Endothelial cell of umbilical vein (primary cell): ENCODE measurements at regions not wholly inside any gene's neighbourhood (a gene's known extent, or its start where the extent isn't known, plus 50 kb on each side); places are given as distances from the start of the nearest gene placed in this dataset.

ENCODE experiments used
- BruUV-seq: library from RNA; stranded (reverse); fragments of 400-500 nt; replicated peaks from 2 replicates; lab custom pipeline; 2021; lab: Mats Ljungman, UMichigan
- CTCF ChIA-PET: fragments of 300-600, 350-600 bp; sonication (Branson Sonifier 250); formaldehyde crosslinking; loops from one replicate; lab custom pipeline; 2021; ENCODE audit warnings: antibody characterized with exemption, inconsistent platforms; lab: Charles Lee
- POLR2A ChIA-PET: fragments of 300-600, 350-600 bp; sonication (Branson Sonifier 250); formaldehyde crosslinking; loops from one replicate; lab custom pipeline; 2021; ENCODE audit warnings: antibody characterized with exemption, inconsistent platforms; lab: Charles Lee
- DNase-seq: peaks from one replicate; pipeline ENCODE4 v3.0.0-alpha.2; 2011; ENCODE audit warnings: low read depth, low spot score
- FAIRE-seq: peaks from 2 replicates; lab custom pipeline; 2011; peaks lifted over from hg19 to GRCh38; lab: Jason Lieb, UNC
- H2AFZ ChIP-seq: 2 replicates; pipeline ENCODE4 v1.6.0; 2012; ENCODE audit warnings: low read depth, low read length, control low read depth, inconsistent platforms
- H3K27ac ChIP-seq: 2 replicates; pipeline ENCODE4 v1.5.1; 2011; ENCODE audit warnings: low read depth, mild to moderate bottlenecking, control low read depth, low read length, moderate library complexity; ENCODE audit not compliant: insufficient read depth
- H3K27me3 ChIP-seq, 2 experiments: 2 replicates each; pipeline versions ENCODE4 v1.6.0 to v1.6.1; 2011; ENCODE audit warnings: low read length in 2 of 2, mixed read lengths in 1 of 2; ENCODE audit not compliant: control insufficient read depth in 2 of 2, insufficient read depth in 2 of 2
- H3K36me3 ChIP-seq, 2 experiments: 2 replicates in 1 of 2; 3 replicates in 1 of 2; pipeline ENCODE4 v1.5.1; 2011; ENCODE audit warnings: low read length in 2 of 2, mild to moderate bottlenecking in 1 of 2, moderate library complexity in 1 of 2; ENCODE audit not compliant: control insufficient read depth in 2 of 2, insufficient read depth in 2 of 2; ENCODE audit errors: extremely low read depth in 1 of 2
- H3K4me1 ChIP-seq: 3 replicates; pipeline ENCODE4 v1.5.1; 2011; ENCODE audit warnings: mild to moderate bottlenecking, low read length; ENCODE audit not compliant: control insufficient read depth, insufficient read depth; ENCODE audit errors: extremely low read depth
- H3K4me2 ChIP-seq: 2 replicates; pipeline ENCODE4 v1.6.1; 2011; ENCODE audit warnings: low read length, control low read depth, mixed read lengths; ENCODE audit not compliant: insufficient read depth
- H3K4me3 ChIP-seq, 3 experiments: fragments of 200-600 bp in 1 of 3; sonication (generic), shearing (Covaris generic) in 1 of 3; replicated peaks in 1 of 3; 2 replicates each; pipeline ENCODE4 v1.5.1; 2011 to 2016; ENCODE audit warnings: control low read depth in 3 of 3, low read length in 3 of 3, mild to moderate bottlenecking in 2 of 3, inconsistent platforms in 1 of 3, low read depth in 1 of 3, moderate library complexity in 1 of 3; ENCODE audit not compliant: insufficient read depth in 1 of 3
- H3K79me2 ChIP-seq: 2 replicates; pipeline ENCODE4 v1.6.0; 2012; ENCODE audit warnings: low read length, inconsistent platforms; ENCODE audit not compliant: control insufficient read depth, insufficient read depth
- H3K9ac ChIP-seq: replicated peaks from 2 replicates; pipeline ENCODE3; 2011; ENCODE audit warnings: low read length, control low read depth; ENCODE audit not compliant: insufficient read depth; ENCODE audit errors: extremely low read depth
- H3K9me1 ChIP-seq: replicated peaks from 3 replicates; pipeline ENCODE4 v1.6.0; 2011; ENCODE audit warnings: mild to moderate bottlenecking, low read length; ENCODE audit not compliant: control insufficient read depth, insufficient read depth; ENCODE audit errors: extremely low read depth
- H3K9me3 ChIP-seq: replicated peaks from 2 replicates; pipeline ENCODE4 v1.5.1; 2012; ENCODE audit warnings: low read length, inconsistent platforms; ENCODE audit not compliant: control insufficient read depth, insufficient read depth
- H4K20me1 ChIP-seq: replicated peaks from 2 replicates; pipeline ENCODE3; 2011; ENCODE audit warnings: mild to moderate bottlenecking, low read length; ENCODE audit not compliant: control insufficient read depth, insufficient read depth; ENCODE audit errors: extremely low read depth
- CTCF ChIP-seq, 2 donors: IDR thresholded peaks; 1 replicate in 1 of 2; 2 replicates in 1 of 2; pipeline ENCODE4 v1.5.1; 2011; ENCODE audit warnings: low read length in 2 of 2, mild to moderate bottlenecking in 2 of 2, moderate library complexity in 2 of 2, control low read depth in 1 of 2, inconsistent platforms in 1 of 2, low read depth in 1 of 2; ENCODE audit not compliant: insufficient read depth in 1 of 2; ENCODE audit errors: extremely low read depth in 1 of 2
- GATA2 ChIP-seq: IDR thresholded peaks from 2 replicates; pipeline ENCODE4 v1.7.0; 2011; ENCODE audit warnings: low read depth, mild to moderate bottlenecking, moderate library complexity, mixed read lengths, low read length; ENCODE audit not compliant: insufficient read length, insufficient read depth
- MAX ChIP-seq: IDR thresholded peaks from 2 replicates; pipeline ENCODE4 v1.6.1; 2011; ENCODE audit not compliant: insufficient read depth, insufficient read length
- POLR2A ChIP-seq: IDR thresholded peaks from 2 replicates; pipeline ENCODE4 v1.6.1; 2012; ENCODE audit warnings: low read depth, mild to moderate bottlenecking, control low read depth, low read length
- POLR2AphosphoS5 ChIP-seq: IDR thresholded peaks from 2 replicates; pipeline ENCODE4 v1.6.1; 2012; ENCODE audit warnings: low read depth, mild to moderate bottlenecking, control low read depth, low read length, moderate library complexity; ENCODE audit not compliant: insufficient read depth
- dilution Hi-C: fragments of 300-500 bp; cut with MboI; formaldehyde crosslinking; loops from one replicate; pipeline ENCODE4 v1.15.0; 2019; ENCODE audit warnings: low sequenced_read_pairs; ENCODE audit not compliant: extremely low pct_ligation_motif_present
- intact Hi-C: fragments of 100-400 bp; cut with micrococcal nuclease; formaldehyde crosslinking; loops from one replicate; pipeline ENCODE4 v1.10.0; 2022

GRCh38 chr16:65314627-65315008, 192.8 kb upstream of the CDH11 start:
- Histone ChIP-seq H3K27me3 (no peaks in the 10 kb centered on the region), H3K27ac (no peak overlapping the region), H3K4me3 (no peak overlapping the region), H3K4me1 (no peaks in the 10 kb centered on the region), H3K9ac (no peak overlapping the region), H3K36me3 (no peaks in the 10 kb centered on the region), H4K20me1 (no peaks in the 10 kb centered on the region), H3K9me3 (no peaks in the 10 kb centered on the region), H3K79me2 (no peaks in the 10 kb centered on the region), H3K9me1 (no peaks in the 10 kb centered on the region), H2AFZ (no peak overlapping the region), H3K4me2 (no peak overlapping the region)
- FAIRE-seq: no peak
- intact Hi-C loops (no loop called here), dilution Hi-C loops (no loop called here)
- BruUV-seq: no TSS peak
- CTCF ChIA-PET: interaction anchor here (1.4 kb wide), 1 partner anchor 10 kb away, joined by 4 read pairs; no protein-coding TSS in a partner anchor
- no peak for DNase-seq
- POLR2A ChIA-PET: no interaction called here
- TF ChIP-seq POLR2AphosphoS5 (no peak), MAX (no peak), CTCF (IDR thresholded peaks at IDR 0.05; ENCODE audit: extremely low read depth in 1 of 2, insufficient read depth in 1 of 2, low read depth in 1 of 2, low read length in 2 of 2) (no peak), POLR2A (no peak), GATA2 (no peak)
